Activated CD8-positive, alpha-beta memory T cell treated with anti-CD3 and anti-CD28 coated beads, Interleukin-2, amount 50 U/mL, for 1 hour (primary cell): ENCODE measurements at regions not wholly inside any gene's neighbourhood (a gene's known extent, or its start where the extent isn't known, plus 50 kb on each side); places are given as distances from the start of the nearest gene placed in this dataset.

ENCODE experiments used
- DNase-seq: peaks from one replicate; pipeline ENCODE4 v3.0.0-alpha.2; 2020; ENCODE audit errors: extremely low read depth

GRCh38 chr2:12057436-12058166 lies 311.2 kb downstream of the LPIN1 start:
- no peak for DNase-seq

- no peak for DNase-seq
These were observed 313.4 kb downstream of the LPIN1 start for GRCh38 chr2:12059616-12060441.

GRCh38 chr2:12060886-12061285 lies 314.5 kb downstream of the LPIN1 start:
- no peak for DNase-seq

GRCh38 chr2:12061286-12062052 lies 315.0 kb downstream of the LPIN1 start:
- DNase-seq = no peak

- no peak for DNase-seq
These were observed 315.6 kb downstream of the LPIN1 start for GRCh38 chr2:12062053-12062395.

- no peak for DNase-seq
These were observed 316.8 kb downstream of the LPIN1 start for GRCh38 chr2:12063210-12063609.

GRCh38 chr2:12064153-12064552 lies 317.7 kb downstream of the LPIN1 start:
- DNase-seq = no peak

- no peak for DNase-seq
These were observed 319.7 kb downstream of the LPIN1 start for GRCh38 chr2:12066116-12066515.

GRCh38 chr2:12066986-12067385 lies 320.6 kb downstream of the LPIN1 start:
- no peak for DNase-seq

GRCh38 chr2:12068796-12069538 lies 322.5 kb downstream of the LPIN1 start:
- DNase-seq = no peak

GRCh38 chr2:12070153-12070552 lies 323.7 kb downstream of the LPIN1 start:
- DNase-seq = no peak

- no peak for DNase-seq
These were observed 324.1 kb downstream of the LPIN1 start for GRCh38 chr2:12070581-12070980.

GRCh38 chr2:12071318-12071717 lies 324.9 kb downstream of the LPIN1 start:
- DNase-seq = no peak

- DNase-seq = no peak
These were observed 326.9 kb downstream of the LPIN1 start for GRCh38 chr2:12073217-12073852.

- DNase-seq = no peak
These were observed 327.9 kb downstream of the LPIN1 start for GRCh38 chr2:12074126-12074844.

GRCh38 chr2:12074845-12075217 lies 328.4 kb downstream of the LPIN1 start:
- no peak for DNase-seq

GRCh38 chr2:12075603-12076002 lies 329.2 kb downstream of the LPIN1 start:
- DNase-seq = no peak

GRCh38 chr2:12076810-12077209 lies 330.4 kb downstream of the LPIN1 start:
- DNase-seq = no peak

- no peak for DNase-seq
These were observed 333.9 kb downstream of the LPIN1 start for GRCh38 chr2:12080360-12080759.

GRCh38 chr2:12081481-12082210 lies 335.2 kb downstream of the LPIN1 start:
- DNase-seq = no peak
